Nephron progenitor cell (in vitro differentiated cells): ENCODE measurements at regions not wholly inside any gene's neighbourhood (a gene's known extent, or its start where the extent isn't known, plus 50 kb on each side); places are given as distances from the start of the nearest gene placed in this dataset.

Experiments used
- DNase-seq: peaks from one replicate; pipeline ENCODE4 v3.0.0; 2021
- H3K27ac Mint-ChIP-seq: 2 replicates; pipeline ENCODE4 v1.8.0; 2021; ENCODE audit warnings: mild to moderate bottlenecking, moderate library complexity, mixed read lengths
- H3K27me3 Mint-ChIP-seq: 2 replicates; pipeline ENCODE4 v1.8.0; 2021; ENCODE audit warnings: mild to moderate bottlenecking, low read depth, mixed read lengths; ENCODE audit not compliant: poor library complexity
- H3K36me3 Mint-ChIP-seq: 2 replicates; pipeline ENCODE4 v1.8.0; 2021; ENCODE audit warnings: low read depth, mixed read lengths
- H3K4me1 Mint-ChIP-seq: 2 replicates; pipeline ENCODE4 v1.8.0; 2021; ENCODE audit warnings: mixed read lengths
- H3K4me3 Mint-ChIP-seq: 2 replicates; pipeline ENCODE4 v1.8.0; 2021; ENCODE audit warnings: mild to moderate bottlenecking, moderate library complexity, mixed read lengths
- H3K9me3 Mint-ChIP-seq: 2 replicates; pipeline ENCODE4 v1.8.0; 2021; ENCODE audit warnings: mild to moderate bottlenecking, moderate library complexity, mixed read lengths
- TF ChIP-seq, protein P1 (sequence below): fragments of 200-600 bp; sonication (generic); IDR thresholded peaks from 2 replicates; pipeline ENCODE4 v1.5.0; 2021; ENCODE audit warnings: antibody characterized with exemption

DNA sequence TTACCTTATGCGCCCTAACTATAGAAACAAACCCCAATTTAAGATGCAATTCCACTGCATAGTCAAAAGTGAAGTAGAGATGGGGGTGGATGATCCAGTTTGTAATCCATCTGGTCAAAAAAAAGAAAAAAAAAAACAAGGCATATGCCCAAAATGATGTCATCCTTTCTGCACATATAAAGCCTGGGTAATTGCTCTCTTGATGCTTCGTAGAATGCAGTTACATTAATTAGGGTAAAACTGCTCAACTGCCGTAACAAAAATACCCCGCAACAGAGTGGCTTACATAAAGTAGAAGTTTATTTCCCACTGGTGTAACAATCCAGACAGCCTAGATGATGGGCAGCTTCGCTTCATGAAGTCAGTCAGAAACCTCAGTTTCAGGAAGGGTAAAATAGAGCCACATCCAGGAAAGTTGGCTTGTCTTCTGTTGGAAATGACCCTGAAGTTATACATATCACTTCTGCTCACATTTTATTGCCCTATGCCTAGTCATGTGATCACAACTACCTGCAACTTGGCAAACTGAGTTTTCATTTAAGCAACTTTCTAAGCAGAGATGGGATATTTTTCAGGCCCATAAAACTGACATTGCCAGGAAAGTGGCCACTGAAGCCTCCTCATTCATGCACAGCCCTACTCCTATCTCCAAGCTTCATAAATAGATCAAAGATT, 221.7 kb downstream of the C1orf94 start:
- H3K27me3 Mint-ChIP-seq, result peaks cover 15% of the 10 kb centered on the region
- no peak overlapping the region for H3K27ac Mint-ChIP-seq
- no peaks in the 10 kb centered on the region for H3K36me3 Mint-ChIP-seq
- H3K4me1 Mint-ChIP-seq, result no peaks in the 10 kb centered on the region
- TF ChIP-seq, protein P1, sequence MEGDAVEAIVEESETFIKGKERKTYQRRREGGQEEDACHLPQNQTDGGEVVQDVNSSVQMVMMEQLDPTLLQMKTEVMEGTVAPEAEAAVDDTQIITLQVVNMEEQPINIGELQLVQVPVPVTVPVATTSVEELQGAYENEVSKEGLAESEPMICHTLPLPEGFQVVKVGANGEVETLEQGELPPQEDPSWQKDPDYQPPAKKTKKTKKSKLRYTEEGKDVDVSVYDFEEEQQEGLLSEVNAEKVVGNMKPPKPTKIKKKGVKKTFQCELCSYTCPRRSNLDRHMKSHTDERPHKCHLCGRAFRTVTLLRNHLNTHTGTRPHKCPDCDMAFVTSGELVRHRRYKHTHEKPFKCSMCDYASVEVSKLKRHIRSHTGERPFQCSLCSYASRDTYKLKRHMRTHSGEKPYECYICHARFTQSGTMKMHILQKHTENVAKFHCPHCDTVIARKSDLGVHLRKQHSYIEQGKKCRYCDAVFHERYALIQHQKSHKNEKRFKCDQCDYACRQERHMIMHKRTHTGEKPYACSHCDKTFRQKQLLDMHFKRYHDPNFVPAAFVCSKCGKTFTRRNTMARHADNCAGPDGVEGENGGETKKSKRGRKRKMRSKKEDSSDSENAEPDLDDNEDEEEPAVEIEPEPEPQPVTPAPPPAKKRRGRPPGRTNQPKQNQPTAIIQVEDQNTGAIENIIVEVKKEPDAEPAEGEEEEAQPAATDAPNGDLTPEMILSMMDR, result no peak
- H3K9me3 Mint-ChIP-seq, result no peaks in the 10 kb centered on the region
- H3K4me3 Mint-ChIP-seq, result no peak overlapping the region
- DNase-seq, result no peak

- H3K4me1 Mint-ChIP-seq, result no peaks in the 10 kb centered on the region
- DNase-seq, result no peak
- no peaks in the 10 kb centered on the region for H3K36me3 Mint-ChIP-seq
- TF ChIP-seq, protein P1, result no peak
- H3K27ac Mint-ChIP-seq, result no peak overlapping the region
- H3K4me3 Mint-ChIP-seq, result no peak overlapping the region
- H3K9me3 Mint-ChIP-seq, result no peaks in the 10 kb centered on the region
- peaks cover 15% of the 10 kb centered on the region for H3K27me3 Mint-ChIP-seq
Observed at GRCh38 chr1:34398916-34399275, 222.2 kb downstream of the C1orf94 start.

DNA sequence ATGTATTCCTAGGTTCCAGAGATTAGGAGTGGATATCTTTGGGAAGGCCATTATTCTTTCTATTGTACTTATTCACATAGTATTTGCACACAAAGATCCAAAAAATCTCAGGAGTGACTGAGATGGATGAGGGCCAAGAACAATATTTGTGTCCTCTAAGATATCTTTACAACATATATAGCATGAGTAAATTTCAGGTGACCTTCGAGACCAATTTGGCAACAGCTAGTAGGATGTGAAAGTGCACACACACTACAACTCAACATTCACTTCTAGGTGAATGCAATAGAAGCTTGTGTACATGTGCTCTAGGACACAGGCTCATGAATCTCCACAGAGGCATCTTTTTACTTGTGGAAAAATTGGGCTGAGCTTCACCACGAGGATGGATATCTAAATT, 224.0 kb downstream of the C1orf94 start:
- peaks cover 5% of the 10 kb centered on the region for H3K9me3 Mint-ChIP-seq
- DNase-seq, result no peak
- peaks cover 8% of the 10 kb centered on the region for H3K4me1 Mint-ChIP-seq
- no peak overlapping the region for H3K4me3 Mint-ChIP-seq
- no peaks in the 10 kb centered on the region for H3K36me3 Mint-ChIP-seq
- H3K27me3 Mint-ChIP-seq, result peaks cover 23% of the 10 kb centered on the region
- TF ChIP-seq, protein P1, result no peak
- no peak overlapping the region for H3K27ac Mint-ChIP-seq

- no peak for DNase-seq
- peaks cover 23% of the 10 kb centered on the region for H3K27me3 Mint-ChIP-seq
- H3K9me3 Mint-ChIP-seq, result peaks cover 5% of the 10 kb centered on the region
- H3K4me1 Mint-ChIP-seq, result peaks cover 25% of the 10 kb centered on the region
- TF ChIP-seq, protein P1, result no peak
- H3K27ac Mint-ChIP-seq, result no peak overlapping the region
- no peak overlapping the region for H3K4me3 Mint-ChIP-seq
- no peaks in the 10 kb centered on the region for H3K36me3 Mint-ChIP-seq
Observed at GRCh38 chr1:34403156-34403555, 226.4 kb downstream of the C1orf94 start.

GRCh38 chr1:34404804-34405203, 228.1 kb downstream of the C1orf94 start:
- Mint-ChIP-seq H3K4me1 (peaks cover 25% of the 10 kb centered on the region), H3K27ac (no peak overlapping the region), H3K9me3 (peaks cover 9% of the 10 kb centered on the region), H3K27me3 (peaks cover 21% of the 10 kb centered on the region), H3K4me3 (no peak overlapping the region), H3K36me3 (no peaks in the 10 kb centered on the region)
- TF ChIP-seq, protein P1, result no peak
- DNase-seq, result no peak

GRCh38 chr1:34405266-34405959, 228.7 kb downstream of the C1orf94 start:
- no peak for DNase-seq
- H3K27ac Mint-ChIP-seq, result no peak overlapping the region
- no peaks in the 10 kb centered on the region for H3K36me3 Mint-ChIP-seq
- H3K4me3 Mint-ChIP-seq, result no peak overlapping the region
- TF ChIP-seq, protein P1, result no peak
- peaks cover 9% of the 10 kb centered on the region for H3K9me3 Mint-ChIP-seq
- peaks cover 25% of the 10 kb centered on the region for H3K4me1 Mint-ChIP-seq
- H3K27me3 Mint-ChIP-seq, result peaks cover 17% of the 10 kb centered on the region
